ENCODE measurements at regions not wholly inside any gene's neighbourhood (a gene's known extent, or its start where the extent isn't known, plus 50 kb on each side); places are given as distances from the start of the nearest gene placed in this dataset.
A peak's percentile ranks its signal among the peaks of the same experiment; 100 is the strongest.
"Not testable (repeated sequence)": the region's sequence is repeated elsewhere in the genome, so short reads cannot be mapped to it uniquely, and the experiment has no call there.

GRCh38 chr7:128561116-128561722 is 84.7 kb downstream of the METTL2B start:
- not testable (repeated sequence) for DNase-seq

- DNase-seq = not testable (repeated sequence)
These were observed 86.2 kb downstream of the METTL2B start for GRCh38 chr7:128562795-128563194.

- DNase-seq = not testable (repeated sequence)
These were observed 87.7 kb downstream of the METTL2B start for GRCh38 chr7:128564123-128564700.

- DNase-seq = not testable (repeated sequence)
These were observed 88.7 kb downstream of the METTL2B start for GRCh38 chr7:128564932-128565864.

- DNase-seq = peak; percentile 14
These were observed 96.8 kb upstream of the GARIN1A start for GRCh38 chr7:128575277-128575676.

- not testable (repeated sequence) for DNase-seq
These were observed 95.1 kb upstream of the GARIN1A start for GRCh38 chr7:128576953-128577352.

- not testable (repeated sequence) for DNase-seq
These were observed 92.2 kb upstream of the GARIN1A start for GRCh38 chr7:128579843-128580242.

- DNase-seq = not testable (repeated sequence)
These were observed 91.0 kb upstream of the GARIN1A start for GRCh38 chr7:128581100-128581499.

- not testable (repeated sequence) for DNase-seq
These were observed 90.1 kb upstream of the GARIN1A start for GRCh38 chr7:128581825-128582561.

GRCh38 chr7:128586715-128587114 is 85.4 kb upstream of the GARIN1A start:
- not testable (repeated sequence) for DNase-seq

- no peak for DNase-seq
These were observed 80.4 kb upstream of the GARIN1A start for GRCh38 chr7:128591705-128592104.

GRCh38 chr7:128592209-128592608 is 79.9 kb upstream of the GARIN1A start:
- not testable (repeated sequence) for DNase-seq

- not testable (repeated sequence) for DNase-seq
These were observed 78.0 kb upstream of the GARIN1A start for GRCh38 chr7:128594061-128594460.

GRCh38 chr7:128596336-128597128 is 75.6 kb upstream of the GARIN1A start:
- not testable (repeated sequence) for DNase-seq

- DNase-seq = not testable (repeated sequence)
These were observed 73.1 kb upstream of the GARIN1A start for GRCh38 chr7:128598946-128599345.

- DNase-seq = not testable (repeated sequence)
These were observed 63.2 kb upstream of the GARIN1A start for GRCh38 chr7:128608678-128609421.

GRCh38 chr7:128613366-128613765 is 58.7 kb upstream of the GARIN1A start:
- DNase-seq = not testable (repeated sequence)

- DNase-seq = not testable (repeated sequence)
These were observed 57.3 kb upstream of the GARIN1A start for GRCh38 chr7:128614812-128615211.

GRCh38 chr7:128616799-128617198 is 55.3 kb upstream of the GARIN1A start:
- not testable (repeated sequence) for DNase-seq

All from NCI-H510A treated with DMSO at 0.1 percent for 48 hours (cell line).